Suprapubic skin (tissue), 3 donors: ENCODE measurements at regions not wholly inside any gene's neighbourhood (a gene's known extent, or its start where the extent isn't known, plus 50 kb on each side); places are given as distances from the start of the nearest gene placed in this dataset.

Experiments
- CTCF ChIP-seq, 2 donors: fragments of 200-600 bp in 1 of 2; fragments of 450-650 bp in 1 of 2; sonication (generic) in 1 of 2; IDR thresholded peaks; one replicate each; pipeline ENCODE4 v1.5.1; 2016 to 2019; ENCODE audit warnings: antibody characterized with exemption in 2 of 2, mild to moderate bottlenecking in 1 of 2, moderate library complexity in 1 of 2
- EP300 ChIP-seq: sonication (generic); formaldehyde crosslinking; IDR thresholded peaks from one replicate; pipeline ENCODE4 v1.6.1; 2017; ENCODE audit warnings: antibody characterized with exemption
- POLR2A ChIP-seq, 2 donors: fragments of 450-650 bp; IDR thresholded peaks; one replicate each; pipeline ENCODE4 v1.6.1; 2017; ENCODE audit warnings: antibody characterized with exemption in 2 of 2, mild to moderate bottlenecking in 2 of 2, moderate library complexity in 2 of 2

- TF ChIP-seq CTCF (IDR thresholded peaks at IDR 0.05) (no peak), POLR2A (IDR thresholded peaks at IDR 0.05) (no peak), EP300 (no peak)
Observed at GRCh38 chr5:114949756-114950155, 220.0 kb downstream of the TRIM36 start.
